NCI-H524 (cell line): ENCODE measurements at regions not wholly inside any gene's neighbourhood (a gene's known extent, or its start where the extent isn't known, plus 50 kb on each side); places are given as distances from the start of the nearest gene placed in this dataset.
A peak's percentile ranks its signal among the peaks of the same experiment; 100 is the strongest.

Experiments
- DNase-seq, 2 experiments: peaks; one replicate each; lab custom pipeline; 2025; lab: John Stamatoyannopoulos, UW

GRCh38 chr9:134214386-134214765 is 50.0 kb upstream of the RNU6ATAC start:
- DNase-seq: no peak

DNA sequence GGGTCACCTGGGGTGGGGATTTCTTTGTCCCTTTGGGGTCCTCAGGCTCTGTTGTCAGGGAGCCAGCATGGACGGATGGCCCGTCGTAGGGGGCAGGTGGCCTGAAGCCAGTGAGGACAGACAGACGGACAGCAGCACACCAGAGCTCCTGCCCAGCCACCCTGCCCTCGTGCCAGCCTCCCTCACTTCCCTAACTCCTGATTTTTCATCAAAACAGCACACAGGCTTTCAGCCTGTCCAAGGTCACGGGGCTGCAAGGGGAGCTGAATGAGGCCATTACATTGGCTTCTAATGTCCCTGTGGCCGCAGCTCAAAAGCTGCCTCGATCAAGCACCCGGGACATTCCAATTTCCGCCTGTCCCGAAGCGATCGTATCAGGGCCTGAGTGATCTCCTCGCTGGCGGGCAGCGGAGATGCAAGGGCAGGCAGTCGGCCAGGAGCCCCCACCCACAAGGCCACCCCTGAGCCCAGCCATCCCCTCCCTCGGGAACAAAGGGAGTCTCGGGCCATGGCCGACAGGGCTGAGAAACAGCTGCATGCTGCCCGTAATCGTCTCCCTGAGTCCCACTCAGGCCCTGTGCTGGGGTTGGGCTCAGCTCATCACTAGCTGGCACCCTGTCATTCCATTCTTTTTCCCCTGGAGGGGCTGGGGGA is 50.5 kb upstream of the RNU6ATAC start:
- no peak for DNase-seq

DNA sequence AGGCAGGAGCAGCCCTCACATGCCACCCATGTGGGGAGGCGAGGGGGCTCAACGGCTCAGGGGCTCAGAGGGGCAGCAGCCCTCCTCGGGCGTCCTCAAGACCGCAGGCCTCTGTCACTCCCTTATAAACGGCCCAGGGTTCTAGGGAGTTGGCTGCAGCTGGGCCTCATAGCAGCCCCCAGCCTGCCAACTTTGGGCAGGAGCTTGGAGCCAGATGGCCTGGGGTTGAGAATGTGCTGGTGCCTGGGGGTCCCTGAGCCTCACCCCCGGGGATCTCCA is 51.0 kb upstream of the RNU6ATAC start:
- DNase-seq: no peak

DNA sequence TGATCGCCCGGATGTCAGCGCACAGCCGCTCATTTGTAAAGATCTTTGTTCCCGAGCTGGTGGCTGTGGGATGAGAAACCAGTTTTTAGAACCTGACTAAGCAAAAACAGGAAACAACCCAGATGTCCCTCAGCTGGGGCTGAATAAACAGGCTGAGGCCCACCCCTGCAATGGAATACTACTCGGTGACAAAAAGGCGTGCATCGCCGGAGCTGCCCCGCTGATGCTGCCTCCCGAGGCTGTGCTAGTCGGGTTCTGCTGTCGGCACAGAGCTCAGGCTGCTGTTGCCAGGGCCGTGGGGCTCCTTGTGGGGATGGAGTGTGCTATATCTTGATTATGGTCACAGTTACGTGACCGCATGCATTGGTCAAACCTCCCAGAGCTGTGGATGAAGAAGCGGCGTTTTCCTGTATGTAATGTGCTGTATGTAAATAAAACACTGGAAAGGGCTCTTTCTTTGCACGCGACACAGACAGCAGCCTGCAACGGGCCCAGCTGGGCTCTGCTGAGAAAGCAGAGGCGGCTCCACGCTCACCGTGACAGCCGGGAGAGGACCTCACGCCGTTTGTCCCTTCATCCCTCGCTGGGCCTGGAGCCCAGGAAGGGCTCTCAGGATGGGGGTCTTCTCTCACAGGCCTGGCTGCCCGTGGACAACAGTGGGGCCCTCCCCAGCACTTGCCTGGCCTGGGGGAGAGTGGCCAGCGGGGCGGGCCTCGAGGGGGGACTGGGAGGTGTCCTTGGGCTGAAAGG is 51.5 kb upstream of the RNU6ATAC start:
- DNase-seq: no peak

GRCh38 chr9:134216449-134216951 is 52.1 kb upstream of the RNU6ATAC start:
- DNase-seq: no peak

DNA sequence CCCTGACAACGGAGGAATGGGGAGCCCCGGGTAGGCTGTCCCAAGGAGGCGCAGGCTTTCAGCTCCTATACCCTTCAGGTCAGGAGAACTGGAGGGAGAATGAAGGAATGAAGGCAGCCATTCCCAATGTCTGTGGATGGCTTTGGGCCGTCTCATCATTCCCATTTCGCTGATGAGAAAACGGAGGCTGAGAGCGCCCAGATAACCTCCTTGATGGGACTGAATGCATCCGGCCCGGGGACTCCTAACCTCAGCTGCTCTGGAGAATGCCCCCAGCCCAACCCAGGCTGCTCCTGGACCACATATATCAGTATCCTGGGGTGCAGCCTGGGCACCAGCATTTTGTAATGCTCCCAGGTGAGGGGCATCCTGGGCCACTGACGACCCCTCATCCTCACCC is 52.6 kb upstream of the RNU6ATAC start:
- DNase-seq: no peak

DNA sequence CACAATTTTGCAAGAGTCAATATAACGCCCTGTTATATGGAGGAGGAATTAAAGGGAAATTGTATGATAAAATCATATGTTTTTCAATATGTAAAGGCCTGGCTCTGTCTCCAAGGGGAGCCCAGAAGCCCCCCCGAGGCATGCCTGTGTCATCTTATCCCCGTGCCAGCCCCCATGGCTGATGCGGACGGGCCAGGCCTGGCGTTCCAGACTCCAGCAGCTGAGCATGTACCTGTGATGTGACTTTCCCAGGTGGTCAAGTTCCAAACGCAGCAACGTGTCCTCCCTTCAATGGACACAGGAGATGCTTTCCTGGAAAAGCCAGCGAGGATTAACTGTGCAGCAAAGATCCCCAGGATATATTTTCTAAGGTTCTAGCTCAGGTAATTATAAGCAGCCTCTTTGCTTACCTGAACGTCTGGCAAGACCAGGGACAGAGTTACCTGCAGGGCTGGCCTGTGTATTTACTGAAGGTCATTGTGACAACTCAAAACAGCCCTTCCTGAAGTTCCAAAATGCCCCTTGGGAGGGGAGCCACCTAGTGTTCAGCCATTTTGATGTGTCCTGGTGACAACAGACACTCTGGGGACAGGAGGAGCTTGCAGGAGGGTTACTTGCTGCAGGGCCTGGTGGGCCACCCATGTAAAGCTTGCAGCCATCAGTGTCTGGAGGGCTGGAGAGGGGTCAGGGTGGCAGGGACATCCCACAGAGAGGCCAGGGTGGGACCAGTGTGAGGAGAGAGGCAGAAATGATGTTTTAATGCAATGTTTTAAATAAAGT is 53.3 kb upstream of the RNU6ATAC start:
- peak; percentile 25 to 54 for DNase-seq

DNA sequence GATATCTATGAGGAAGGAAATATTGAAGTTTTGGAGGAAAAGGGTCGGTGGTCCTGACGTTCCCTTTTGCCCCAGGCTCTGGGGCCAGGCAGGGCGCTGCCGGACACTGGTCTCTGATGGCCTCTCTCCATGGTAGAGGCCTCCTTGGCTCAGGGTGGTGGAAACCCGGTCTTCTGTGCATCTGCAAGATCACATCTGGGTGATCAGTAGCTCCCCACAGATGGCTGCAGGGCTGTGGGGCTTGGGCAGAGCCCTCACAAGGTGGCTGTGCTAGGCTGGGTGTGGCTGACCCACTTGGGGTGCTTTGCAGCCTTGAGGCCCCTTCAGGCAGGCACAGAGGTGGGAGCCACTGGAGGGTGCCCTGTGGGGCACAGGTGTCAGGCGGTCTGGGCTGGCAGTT is 53.9 kb upstream of the RNU6ATAC start:
- no peak for DNase-seq

- DNase-seq: no peak
Measured at GRCh38 chr9:134219646-134220060, 55.3 kb upstream of the RNU6ATAC start.

DNA sequence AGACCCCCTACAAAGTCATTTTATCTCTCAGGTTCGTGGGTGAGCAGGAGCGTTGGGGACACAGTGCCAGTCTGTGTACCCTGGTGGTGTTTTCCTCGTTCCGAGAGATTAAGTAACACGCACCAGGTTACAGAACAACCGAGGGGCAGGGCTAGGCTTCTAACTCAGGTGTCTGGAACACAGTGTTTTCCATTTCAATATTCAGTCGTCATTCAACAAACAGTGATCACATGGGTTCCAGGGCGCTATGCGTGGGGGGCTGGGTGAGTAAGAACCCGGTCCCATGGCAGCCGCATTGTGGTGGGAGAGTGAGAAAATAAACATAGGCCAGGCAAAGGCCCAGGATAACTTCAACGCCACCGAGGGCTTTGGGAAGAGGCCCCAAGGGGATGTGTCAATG is 55.9 kb upstream of the RNU6ATAC start:
- DNase-seq: no peak

DNA sequence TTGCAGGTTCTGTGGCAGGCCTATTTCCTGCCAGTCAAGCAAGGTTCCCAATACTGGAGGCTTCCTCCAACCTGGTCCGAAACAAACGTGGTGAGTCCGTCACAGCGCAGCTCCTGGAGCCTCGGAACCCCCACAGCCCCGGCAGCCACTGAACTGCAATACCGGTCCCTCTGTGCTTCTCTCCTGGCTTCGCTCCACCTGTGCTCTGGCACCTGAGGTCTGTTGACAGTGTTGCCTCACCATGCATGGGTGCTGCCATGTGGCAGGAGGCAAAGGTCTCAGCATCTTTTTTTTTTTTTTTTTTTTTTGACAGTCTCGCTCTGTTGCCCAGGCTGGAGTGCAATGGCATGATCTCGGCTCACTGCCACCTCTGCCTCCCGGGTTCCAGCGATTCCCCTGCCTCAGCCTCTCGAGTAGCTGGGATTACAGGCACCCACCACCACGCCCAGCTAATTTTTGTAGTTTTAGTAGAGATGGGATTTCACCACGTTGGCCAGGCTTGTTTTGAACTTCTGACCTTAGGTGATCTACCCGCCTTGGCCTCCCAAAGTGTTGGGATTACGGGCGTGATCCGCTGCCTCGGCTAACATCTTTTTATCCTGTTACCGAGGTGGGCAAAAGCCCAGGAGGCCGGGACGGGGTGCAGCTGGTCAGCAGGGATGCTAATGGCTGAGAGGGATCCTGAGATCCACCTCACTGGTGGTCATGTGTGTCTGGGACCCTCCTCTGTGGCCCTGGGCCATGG is 57.1 kb upstream of the RNU6ATAC start:
- DNase-seq: no peak

- DNase-seq: no peak
Measured at GRCh38 chr9:134222018-134222573, 57.7 kb upstream of the RNU6ATAC start.

GRCh38 chr9:134223091-134223490 is 58.7 kb upstream of the RNU6ATAC start:
- no peak for DNase-seq

- no peak for DNase-seq
Measured at GRCh38 chr9:134223591-134224122, 59.3 kb upstream of the RNU6ATAC start.

GRCh38 chr9:134224127-134224526 is 59.8 kb upstream of the RNU6ATAC start:
- no peak for DNase-seq

DNA sequence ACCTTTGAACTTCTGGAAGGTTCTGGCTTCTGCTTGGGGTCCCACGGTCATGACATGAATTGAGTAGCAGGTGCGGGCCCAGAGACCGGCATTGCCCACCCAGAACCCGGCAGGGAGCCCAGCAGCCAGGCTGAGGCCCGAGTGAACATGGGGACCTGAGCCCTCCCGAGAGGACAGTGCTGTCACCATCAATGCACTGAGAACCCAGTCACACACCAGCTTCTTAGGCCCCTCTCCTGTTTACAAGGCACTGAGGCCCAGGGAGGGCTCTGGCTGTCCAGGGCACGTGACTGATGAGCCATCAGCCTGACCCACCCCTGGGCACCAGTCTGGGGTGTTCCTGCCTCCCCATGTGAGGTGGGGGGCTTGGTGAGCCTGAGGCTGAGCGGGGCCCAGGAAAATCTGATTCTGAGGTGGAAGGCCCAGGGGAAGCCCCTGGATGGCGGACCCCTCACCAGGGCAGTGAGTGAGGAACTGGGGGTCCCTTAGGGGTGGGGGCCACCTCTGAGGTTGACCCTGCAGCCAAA is 60.3 kb upstream of the RNU6ATAC start:
- DNase-seq: no peak

- no peak for DNase-seq
Measured at GRCh38 chr9:134225186-134225585, 60.8 kb upstream of the RNU6ATAC start.

GRCh38 chr9:134225816-134226215 is 61.5 kb upstream of the RNU6ATAC start:
- DNase-seq: no peak

GRCh38 chr9:134226221-134226930 is 62.0 kb upstream of the RNU6ATAC start:
- DNase-seq: peak in 1 of 2 experiments; percentile 13

DNA sequence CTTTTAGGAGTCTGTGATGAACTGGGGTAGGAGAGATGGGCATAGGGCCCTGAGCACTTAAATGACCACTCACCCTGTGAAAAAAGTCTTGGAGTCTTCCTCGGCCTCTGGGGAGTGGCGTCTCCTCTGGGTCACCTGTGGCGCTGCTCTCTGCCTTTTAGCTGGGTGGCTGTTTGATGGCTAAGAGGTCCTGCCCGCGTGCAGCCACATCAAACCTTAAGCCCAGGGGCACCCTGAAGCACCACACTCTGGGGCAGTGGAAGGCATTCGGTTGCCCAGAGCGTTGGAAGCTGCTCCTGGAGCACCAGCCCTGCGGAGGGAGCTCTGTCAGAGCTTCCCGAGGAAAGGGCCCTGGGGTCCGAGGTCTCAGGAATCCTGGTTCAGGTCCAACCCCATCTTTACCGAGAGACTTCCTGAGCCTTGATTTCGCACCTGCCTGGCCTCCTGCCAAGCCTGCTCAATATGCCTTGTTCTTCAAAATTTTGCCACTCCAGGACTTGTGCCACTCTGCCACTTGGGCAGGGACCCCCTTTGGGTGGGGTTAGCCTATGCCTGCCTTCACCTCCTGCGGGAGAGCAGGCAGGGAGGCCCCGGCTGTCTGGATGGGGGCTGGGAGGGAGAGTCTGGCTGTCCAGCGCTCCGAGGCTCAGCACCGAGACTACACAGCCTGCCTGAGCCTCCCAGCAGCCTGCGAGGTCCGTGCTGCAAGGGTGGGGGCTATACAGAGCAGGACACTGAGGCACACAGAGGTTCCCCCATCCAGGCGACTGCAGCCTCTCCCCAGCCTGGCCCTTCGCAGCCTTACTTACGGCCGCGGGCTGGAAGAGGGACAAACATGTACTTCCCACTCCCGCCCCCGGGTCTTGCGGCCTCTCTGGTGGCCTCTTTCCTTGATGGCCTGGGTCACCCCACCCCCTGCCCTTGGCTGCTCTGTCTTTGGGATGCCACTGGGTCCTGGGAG is 63.4 kb upstream of the RNU6ATAC start:
- DNase-seq: no peak
